HG03439 (cell line): ENCODE measurements at regions not wholly inside any gene's neighbourhood (a gene's known extent, or its start where the extent isn't known, plus 50 kb on each side); places are given as distances from the start of the nearest gene placed in this dataset.
A peak's percentile ranks its signal among the peaks of the same experiment; 100 is the strongest.

Experiments
- ATAC-seq: cut with Tn5 transposase; IDR thresholded peaks from one replicate; pipeline ENCODE4 v1.9.1; 2021; ENCODE audit warnings: mild to moderate bottlenecking, moderate library complexity; ENCODE audit not compliant: unreplicated experiment

GRCh38 chr1:239912471-239912870, 179.2 kb upstream of the FMN2 start:
- ATAC-seq, result no peak

- ATAC-seq, result no peak
Observed at GRCh38 chr1:239913141-239913585, 178.5 kb upstream of the FMN2 start.

DNA sequence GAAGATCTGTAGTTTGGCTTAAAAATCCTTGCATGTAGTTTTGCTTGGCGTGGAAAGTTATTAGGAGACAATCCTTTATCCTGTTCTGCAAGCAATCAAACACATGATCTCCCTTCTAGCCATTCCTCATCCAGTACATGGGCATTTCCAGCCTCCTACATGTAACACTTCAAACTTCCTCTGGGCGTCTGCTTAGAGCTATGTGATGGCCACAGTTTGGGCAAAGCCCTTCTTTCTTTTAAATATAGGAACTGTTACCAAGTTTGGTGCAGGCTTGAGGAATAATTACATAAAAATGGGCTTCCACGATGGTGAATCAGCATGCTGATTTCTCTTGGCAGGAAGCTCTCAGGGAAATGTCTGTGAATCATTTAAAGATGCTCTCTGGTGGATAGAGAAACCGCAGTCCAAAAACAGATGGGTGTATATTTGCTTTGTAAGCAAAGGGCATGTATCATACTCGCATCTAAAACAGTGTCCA, 176.9 kb upstream of the FMN2 start:
- ATAC-seq, result no peak

DNA sequence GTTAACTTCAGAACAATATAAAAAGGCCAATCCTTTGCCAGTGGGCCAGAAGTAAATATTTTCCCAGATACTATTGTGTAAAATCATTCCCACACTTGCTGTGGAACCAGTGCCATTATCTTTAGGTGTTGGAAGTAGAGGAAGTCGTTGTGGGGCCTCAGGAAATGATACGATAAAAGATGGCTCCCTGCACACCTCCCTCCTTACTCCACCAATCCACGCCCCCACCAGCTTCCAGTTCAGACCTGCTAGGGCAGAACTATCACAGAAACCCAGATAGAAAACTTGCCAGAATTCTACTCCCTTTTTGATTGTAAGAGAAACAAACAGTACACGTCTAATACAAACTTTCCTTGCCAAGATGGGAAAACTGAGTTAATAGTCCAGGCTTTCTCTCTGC, 173.0 kb upstream of the FMN2 start:
- ATAC-seq, result no peak

DNA sequence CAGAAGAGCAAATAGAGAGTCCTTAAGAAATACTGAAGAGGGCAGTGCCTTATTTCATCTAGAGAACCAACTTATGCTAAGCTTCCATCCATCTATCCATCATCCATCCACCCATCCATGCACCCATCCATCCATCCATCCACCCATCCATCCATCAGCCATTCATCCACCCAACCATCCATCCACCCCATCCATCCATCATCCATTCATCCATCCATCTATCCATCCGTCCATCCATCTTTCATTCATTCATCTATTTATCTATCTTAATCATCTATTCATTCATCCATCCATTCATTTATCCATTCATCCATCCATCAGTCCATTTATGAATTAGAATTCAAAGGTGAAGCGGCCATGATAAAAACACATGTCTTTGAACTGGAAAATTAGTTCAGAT, 171.5 kb upstream of the FMN2 start:
- ATAC-seq, result no peak

DNA sequence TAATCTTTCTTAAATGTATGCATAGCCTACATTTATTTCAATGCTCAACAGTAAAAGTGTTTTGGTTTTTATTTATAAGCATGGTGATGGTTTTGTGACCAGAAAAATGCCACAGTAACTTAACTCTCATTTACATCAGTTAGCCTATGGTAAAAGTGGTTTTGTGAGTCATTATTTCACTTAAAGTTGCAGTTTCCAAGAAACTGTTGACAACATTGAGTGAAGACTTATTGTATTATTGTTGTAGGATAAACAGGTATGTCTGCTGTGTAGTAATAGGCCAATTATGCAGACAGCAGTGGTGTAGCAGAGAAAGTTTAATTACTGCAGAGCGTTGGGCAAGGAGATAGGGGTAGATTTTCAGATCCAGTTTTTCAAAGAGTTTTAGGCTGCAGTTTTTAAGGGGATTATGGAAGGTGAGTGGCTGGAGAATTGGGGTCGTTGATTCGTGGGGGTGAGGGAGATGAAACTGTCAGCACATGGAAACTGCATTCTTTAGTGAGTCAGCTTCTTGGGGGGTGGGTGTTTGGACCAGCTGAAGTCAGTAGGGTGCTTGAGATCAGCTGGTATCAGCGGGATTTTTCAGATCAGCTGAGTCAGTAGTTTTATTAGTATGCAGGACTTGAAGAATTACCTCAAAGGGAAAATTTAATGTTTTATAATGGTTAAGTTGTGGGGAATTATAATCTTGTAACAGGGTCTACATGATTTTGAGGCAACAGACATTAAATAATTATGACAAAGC, 168.7 kb upstream of the FMN2 start:
- ATAC-seq, result no peak

DNA sequence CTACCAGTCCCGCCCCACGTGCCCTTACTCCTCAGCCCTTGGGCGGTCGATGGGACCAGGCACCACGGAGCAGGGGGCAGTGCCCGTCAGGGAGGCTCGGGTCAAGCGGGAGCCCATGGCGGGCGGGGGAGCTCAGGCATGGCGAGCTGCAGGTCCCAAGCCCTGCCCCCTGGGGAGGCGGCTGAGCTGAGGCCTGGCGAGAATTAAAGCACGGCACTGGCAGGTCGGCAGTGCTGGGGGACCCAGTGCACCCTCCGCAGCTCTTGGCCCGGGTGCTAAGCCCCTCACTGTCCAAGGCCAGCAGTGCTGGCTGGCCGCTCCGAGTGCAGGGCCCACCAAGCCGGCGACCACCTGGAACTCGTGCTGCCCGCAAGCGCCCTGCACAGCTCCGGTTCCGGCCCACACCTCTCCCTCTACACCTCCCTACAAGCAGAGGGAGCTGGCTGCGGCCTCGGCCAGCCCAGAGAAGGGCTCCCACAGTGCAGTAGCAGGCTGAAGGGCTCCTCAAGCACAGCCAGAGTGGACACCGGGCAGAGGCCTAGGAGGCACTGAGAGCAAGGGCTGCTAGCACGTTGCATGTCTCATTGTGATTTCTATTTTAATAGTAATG, 166.8 kb upstream of the FMN2 start:
- no peak for ATAC-seq

DNA sequence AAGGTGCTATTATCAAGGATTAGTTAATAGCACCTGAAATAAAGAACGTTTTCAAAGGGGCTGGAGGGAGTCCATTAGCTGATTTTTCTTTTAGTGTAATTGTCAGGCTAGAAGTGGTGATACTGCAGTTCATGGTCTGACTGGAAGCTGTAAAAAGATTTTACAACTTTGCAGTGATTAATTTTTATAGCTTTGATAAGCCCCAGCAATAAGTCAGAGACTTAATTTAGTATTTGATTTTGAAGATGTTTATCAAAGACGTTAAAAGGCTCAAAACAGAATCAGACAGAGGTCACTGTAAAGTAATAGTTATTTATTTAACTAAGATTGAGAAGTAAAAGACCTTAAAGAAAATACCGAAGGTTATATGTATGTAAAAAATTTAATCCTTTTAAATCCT, 165.5 kb upstream of the FMN2 start:
- no peak for ATAC-seq

DNA sequence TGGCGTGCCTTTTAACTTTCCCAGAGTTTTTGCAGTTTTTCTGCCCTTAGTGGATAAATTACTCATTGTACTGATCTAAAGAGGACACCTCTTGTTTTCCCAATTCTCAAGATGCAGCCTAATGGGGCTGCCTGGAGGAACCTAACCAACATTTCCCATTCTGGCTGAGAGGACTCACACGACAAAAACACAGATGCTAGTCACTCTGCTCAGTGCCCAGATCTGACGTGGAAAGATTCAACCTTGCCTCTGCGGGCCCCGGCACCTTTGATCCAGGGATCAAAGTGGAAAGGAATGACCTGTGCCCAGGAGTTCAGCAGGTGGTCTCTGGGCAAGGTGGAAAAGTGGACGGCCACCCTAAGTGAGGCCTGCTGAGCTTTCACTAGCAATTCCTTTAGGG, 162.4 kb upstream of the FMN2 start:
- ATAC-seq, result no peak

DNA sequence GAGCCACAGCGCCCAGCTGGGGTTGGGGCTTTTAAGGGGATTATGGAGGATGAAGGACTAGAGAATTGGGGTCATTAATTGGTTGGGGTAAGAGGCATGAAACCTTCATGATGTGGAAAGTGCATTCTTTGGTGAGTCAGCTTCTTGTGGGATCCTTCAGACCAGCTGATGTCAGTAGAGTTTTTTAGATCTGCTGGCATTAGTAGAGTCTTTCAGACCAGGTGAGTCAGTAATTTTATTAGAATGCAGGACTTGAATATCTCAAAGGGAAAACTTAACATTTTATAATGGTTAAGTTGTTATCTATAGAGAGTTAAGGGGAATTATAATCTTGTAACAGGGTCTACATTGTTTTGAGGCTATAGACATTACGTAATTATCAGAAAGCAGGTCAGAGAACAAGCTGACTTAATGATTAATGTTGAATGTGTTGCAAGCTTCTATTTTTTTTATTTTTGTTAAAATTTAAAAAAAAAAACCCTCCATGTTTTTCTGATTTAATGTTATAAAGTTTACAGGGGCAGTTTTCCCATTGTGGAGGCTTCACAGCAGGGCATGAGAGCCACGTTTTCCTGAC, 160.9 kb upstream of the FMN2 start:
- no peak for ATAC-seq

- ATAC-seq, result no peak
Observed at GRCh38 chr1:239931341-239931740, 160.3 kb upstream of the FMN2 start.

DNA sequence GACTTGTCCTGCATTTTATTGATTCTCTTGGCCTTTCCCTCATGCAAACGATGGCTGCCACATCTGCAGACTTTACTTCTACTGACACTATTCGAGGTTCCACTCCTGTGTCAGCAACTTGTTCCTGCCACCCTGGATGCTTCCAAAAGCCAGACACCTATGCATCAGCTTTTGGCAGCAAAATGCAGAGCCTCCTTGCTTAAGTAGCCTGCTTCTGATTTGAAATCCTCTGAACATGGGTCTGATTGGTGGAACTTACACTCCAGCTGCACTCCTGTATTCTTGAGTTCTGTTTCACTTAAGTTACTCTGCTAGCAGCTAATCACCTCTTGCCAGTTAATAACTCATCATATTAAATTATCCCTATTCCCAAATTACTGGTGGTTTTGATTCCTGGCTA, 152.1 kb upstream of the FMN2 start:
- ATAC-seq, result no peak

DNA sequence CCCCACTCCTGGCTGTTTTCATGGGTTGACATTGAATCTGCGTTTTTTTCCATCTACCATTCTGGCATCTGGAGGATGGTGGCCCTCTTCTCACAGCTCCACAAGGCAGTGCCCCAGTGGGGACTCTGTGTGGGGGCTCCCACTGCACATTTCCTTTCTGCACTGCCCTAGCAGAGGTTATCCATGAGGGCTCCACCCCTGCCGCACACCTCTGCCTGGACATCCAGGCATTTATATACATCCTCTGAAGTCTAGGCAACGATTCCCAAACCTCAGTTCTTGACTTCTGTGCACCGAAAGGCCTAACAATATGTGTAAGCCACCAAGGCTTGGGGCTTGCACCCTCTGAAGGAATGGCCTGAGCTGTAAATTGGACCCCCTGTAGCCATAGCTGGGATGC, 147.9 kb upstream of the FMN2 start:
- no peak for ATAC-seq

GRCh38 chr1:239944666-239945065, 147.0 kb upstream of the FMN2 start:
- no peak for ATAC-seq

GRCh38 chr1:239947801-239948200, 143.9 kb upstream of the FMN2 start:
- no peak for ATAC-seq

DNA sequence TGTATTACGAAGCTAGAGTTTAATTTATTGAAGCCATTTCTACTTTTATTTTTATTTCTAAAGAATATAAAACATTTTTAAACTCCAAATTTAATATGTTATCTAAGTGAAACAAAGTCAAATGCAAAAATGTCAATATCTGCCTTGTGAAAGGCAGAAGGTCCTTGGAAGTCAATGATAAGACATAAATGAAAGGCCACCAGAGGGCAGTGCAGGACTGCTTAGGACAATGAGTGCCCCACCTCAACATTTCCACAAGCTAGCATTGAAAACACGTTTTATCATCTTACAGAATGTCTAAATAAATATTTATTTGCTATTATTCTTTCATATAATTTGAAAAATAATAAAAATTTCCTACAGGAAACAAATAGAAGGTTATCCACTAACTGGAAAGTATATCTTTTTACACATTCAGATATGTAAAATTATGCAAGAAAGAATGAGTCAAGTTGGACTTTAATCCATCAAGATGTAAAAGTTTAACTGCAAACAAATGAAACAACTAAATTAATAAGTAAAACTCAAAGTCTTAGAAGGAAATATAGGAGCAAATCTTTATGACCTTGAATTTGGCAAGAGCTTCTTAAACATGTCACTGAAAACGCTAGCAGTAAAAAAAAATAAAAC, 140.1 kb upstream of the FMN2 start:
- peak; percentile 78 for ATAC-seq

GRCh38 chr1:239952348-239953308, 139.1 kb upstream of the FMN2 start:
- ATAC-seq, result peak; percentile 44

DNA sequence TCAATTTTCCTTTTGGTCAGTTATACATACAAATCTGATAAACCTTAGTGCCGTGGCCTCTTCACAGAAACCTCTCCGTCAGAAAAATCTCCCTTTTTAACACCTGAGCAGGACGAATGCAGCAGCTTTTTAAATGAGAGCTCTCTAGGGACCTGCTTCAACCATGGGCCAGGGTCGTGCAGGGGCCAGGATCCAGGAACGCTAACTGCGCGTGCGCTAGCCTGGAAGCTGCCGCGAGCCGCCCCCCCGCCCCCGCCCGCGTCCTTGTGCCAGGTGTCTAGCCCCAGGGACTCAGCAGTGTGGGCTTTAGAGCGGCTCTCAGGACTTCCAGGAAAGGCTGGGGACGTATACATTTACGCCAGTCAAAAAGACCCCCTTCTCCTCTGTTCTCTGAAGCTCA, 136.8 kb upstream of the FMN2 start:
- no peak for ATAC-seq

DNA sequence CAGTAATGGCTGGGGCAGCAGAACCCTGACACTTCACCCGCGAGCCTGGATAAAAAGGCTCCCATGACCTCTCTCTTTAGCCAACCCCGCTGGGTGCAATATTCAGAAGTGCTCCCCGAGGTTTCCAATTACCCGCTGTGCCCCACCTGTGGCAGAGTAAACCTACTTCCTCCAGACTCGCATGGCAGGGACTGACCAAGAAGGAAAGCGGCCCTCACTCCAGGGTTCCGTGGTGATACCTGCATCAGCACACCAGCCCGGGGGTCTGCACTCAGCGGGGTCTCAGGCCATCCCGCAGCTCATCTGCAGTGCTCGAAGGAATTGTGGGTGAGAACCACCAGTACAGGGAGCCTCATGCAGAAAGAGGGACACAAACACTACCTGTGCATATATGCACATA, 136.3 kb upstream of the FMN2 start:
- ATAC-seq, result no peak

DNA sequence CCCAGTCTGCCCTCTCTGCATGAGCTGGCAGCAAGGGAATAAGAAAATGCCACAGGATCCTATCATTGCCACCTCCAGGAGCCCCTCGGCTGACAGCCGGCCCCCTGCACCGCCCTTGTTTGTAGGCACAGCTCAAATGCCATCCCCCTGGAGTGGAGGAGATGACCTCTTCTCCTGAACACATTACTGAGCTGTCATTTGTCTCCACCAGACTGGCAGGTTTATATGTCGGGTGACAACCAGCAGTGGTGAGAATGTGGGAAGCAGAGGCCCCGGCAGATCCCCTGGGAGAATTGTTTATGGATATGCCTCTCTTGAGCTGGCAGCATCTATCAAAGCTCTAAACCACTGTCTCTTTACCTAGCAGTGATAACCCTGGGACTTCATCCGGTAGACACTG, 135.4 kb upstream of the FMN2 start:
- ATAC-seq, result no peak

DNA sequence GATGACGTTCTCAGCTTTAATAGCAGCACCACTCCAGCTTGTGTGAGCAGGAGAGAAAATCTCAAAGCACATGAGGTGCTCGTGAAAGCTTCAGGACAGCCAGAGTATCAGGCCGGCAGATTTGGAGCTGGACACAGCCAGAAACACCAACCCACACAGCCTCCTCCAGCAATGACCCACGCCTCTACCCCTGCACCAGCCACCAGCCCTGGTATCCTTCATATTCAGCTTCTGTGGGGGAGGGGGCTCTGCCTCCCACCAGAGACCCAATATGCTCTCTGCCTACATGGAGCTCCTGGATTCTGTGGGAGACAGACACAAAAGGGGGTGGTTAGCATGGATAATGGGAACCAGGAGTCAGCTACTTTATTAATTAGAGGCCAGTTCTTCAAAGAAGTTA, 133.6 kb upstream of the FMN2 start:
- no peak for ATAC-seq
